Stimulated activated naive CD8-positive, alpha-beta T cell treated with anti-CD3 and anti-CD28 coated beads, Interleukin-15, Interleukin-2, amounts not matched to agents 100 U/mL and 50 U/mL, for 24 hours (primary cell): ENCODE measurements at regions not wholly inside any gene's neighbourhood (a gene's known extent, or its start where the extent isn't known, plus 50 kb on each side); places are given as distances from the start of the nearest gene placed in this dataset.
"Not testable (repeated sequence)": the region's sequence is repeated elsewhere in the genome, so short reads cannot be mapped to it uniquely, and the experiment has no call there.

ENCODE experiments used
- ATAC-seq: fragments of 150-1000 bp; cut with Tn5 transposase; one replicate; pipeline ENCODE4 v1.10.0; 2021
- DNase-seq: peaks from one replicate; pipeline ENCODE4 v3.0.0; 2021

DNA sequence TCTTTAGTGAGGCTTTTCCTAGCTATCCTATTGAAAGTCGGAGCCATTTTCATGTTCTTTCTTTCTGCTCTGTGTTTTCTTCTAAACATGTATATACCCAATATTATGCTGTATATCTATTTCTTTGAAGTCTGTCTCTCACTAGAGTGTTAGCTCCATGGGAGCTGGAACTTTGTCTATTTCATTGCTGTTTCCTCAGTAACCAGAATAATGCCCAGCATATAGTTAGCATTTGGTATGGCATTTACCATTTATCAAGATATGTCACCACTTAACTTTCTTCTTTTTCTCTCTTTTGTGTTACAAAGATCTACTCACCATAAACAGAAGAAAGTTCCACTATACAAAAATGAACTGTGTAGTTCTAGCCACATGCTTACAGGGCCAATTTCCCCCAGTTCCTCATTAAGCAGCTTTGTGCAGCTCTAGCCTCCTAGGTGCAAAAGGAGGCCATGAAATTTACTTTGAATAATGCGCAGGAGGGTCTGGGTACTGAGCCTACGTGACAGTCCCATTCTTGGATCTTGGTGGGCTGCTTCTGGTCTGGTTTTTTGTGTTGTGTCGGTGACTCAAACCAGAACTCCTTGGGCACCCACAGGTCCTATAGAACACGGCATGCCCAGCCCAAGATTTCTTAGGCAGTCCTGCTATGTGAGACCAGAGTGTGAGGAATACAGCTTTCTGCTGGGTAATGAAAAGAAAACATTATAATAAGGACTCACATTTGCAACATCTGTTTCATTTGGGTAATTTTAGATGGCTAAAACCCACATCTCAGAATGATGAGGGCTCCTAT is 302.3 kb upstream of the IGFBP7 start:
- ATAC-seq (no peak), DNase-seq (no peak)

DNA sequence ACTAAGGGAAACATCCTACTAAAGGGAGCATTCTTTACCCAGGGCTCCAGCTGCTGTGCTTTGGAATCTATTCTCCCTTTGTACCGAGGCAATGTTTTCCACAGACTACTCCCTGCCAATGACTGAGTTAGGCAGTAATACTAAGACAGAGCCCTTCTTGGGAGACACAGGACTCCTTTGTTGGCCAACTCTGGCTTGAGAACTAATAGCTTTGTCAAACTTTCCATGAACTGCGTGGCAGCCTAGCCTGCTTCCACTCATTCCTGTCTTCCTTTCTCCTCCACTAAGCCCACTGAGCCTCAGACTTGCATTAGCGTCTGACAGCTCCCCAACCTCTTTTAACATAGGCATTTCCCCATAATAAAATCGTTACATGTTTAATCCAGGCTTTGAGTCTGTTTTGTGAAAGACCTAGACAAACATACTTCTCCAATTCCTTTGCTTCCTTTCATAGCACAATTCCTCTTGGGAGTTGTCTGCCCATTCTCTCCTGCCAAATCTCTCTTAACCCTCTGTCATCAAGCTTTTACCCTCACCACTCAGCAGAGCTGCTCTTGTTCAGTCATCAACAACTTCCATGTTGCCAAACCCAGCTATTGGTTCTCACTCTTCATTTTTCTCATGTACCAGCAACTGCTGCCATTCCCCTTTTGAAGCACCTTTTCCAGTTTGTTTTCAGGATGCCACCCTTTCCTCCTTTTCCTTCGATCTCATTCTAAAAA is 300.3 kb upstream of the IGFBP7 start:
- no peak for DNase-seq
- no peak for ATAC-seq

DNA sequence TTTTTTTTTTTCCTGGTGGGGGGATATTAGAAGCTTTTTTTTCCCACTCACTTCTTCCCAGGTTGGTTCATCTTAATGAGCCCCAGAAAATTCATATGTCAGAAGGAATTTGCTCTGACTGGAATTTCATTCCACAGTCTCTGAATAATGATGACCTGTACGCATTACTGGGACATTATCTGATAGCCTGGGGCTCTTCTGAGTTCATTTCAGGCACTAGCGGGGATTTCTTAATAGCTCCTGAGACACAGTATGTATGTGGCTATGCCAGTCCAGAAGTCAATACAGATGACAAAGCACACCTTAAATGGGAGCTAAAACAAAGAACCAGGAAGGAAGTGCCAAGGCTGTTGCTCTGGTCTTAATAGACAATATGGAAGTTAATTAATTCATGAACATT is 295.2 kb upstream of the IGFBP7 start:
- DNase-seq (no peak), ATAC-seq (no peak)

DNA sequence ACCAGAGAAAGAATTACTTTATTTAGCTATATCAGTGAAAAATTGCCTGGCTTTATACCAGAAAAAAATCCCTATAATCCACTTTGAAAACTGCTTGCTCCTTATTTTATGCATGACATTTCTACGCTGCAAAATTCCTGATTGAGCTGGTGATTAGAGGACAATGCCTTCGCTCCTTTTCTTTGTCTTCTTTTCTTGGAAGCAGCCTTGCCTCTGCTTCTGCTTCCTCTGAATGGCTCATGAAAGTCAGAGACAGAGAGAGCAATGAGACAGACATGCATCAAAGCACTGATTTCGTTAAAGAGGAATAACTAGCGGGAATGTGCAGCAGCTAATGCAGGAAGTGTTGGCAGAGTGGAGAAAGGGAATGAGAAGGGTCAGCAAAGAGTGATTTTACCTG is 294.3 kb upstream of the IGFBP7 start:
- DNase-seq (no peak), ATAC-seq (no peak)

DNA sequence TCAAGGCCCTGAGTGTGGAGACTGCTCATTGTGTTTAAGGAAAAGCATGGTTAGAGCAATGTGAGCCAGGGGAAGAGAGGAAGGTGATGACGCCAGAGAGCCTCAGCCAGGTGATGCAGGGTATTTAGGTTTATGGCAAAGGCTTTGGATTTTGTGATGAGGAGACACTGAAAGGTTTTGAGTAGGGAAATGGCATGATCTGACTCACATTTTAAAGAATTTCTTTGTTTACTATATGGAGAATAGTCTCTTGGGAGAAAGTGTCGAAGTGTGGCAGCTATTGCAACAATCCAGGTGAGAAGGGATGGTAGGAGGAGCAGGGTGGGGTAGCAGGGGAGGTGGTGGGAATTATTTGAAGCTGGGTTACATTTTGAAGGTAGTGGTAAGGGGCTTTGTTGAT is 293.4 kb upstream of the IGFBP7 start:
- DNase-seq (no peak), ATAC-seq (no peak)

DNA sequence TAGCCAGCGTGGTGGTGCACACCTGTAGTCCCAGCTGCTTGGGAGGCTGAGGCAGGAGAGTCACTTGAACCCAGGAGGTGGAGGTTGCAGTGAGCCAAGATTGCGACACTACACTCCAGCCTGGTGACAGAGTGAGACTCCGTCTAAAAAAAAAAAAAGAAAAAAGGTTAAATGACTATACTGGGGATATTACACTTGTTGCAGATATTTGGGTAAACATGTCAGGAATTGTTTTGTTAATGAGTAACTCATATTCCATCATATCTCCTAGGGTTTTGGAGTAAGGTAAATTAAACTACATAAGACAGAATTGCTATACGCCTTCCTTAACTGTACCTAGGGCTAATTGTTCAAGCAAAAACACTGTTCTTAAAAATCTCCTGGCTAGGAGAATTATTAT is 291.4 kb upstream of the IGFBP7 start:
- ATAC-seq = no peak

DNA sequence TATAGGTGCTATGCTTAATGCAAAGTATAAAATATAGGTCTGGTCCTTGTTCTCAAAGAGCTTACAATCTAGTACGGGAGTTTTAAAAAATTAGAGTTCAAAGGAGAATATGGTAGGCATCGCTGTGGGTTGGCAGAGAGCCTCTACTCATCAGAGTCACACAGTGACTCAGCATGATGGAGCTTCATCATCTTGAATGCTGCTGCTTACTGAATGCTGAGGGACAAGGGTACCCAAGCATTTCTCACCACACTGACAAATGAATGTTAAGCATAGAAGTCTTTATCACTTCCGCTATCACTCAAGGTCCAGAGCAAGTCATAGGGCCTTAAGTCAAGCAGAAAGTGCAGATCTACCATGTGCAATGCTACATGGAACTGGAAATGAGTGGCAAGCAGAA is 268.6 kb upstream of the IGFBP7 start:
- ATAC-seq = no peak

More for the DNA sequence above, 291.4 kb upstream of the IGFBP7 start:
- DNase-seq = no peak

DNA sequence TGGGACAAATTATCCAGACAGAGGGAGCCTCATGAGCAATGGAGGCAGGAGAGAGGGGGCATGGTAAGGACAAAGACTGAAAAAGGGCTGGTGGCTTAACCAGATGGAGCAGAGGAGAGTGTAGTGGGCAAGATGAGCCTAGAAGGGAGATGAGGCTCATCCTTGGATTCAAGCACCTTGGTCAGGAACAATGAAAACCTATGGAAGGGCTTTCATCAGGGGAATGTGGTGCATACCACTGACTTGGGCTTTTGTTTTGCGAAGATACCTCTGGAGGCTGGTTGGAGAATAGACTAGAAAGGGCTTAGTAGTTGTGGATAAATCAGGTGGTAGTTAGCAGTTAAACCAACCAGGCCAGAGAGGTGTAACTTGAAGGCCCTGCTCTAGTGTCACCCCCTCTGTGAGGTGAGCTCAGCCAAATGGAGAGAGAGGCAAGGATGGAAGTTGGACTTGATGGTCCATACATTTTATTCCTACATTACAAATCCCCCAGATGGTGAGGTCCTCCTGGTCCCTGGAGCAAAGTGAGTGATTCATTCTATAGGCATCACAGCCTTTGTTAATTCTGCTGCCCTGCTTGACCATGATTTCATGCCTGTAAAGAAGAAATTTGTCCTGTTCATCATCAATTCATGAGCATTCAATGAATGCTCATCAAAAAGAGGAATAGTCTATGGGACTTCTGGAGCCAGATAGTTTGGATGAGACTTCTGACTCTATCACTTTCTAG is 264.8 kb upstream of the IGFBP7 start:
- no peak for ATAC-seq
- DNase-seq = no peak

More for the DNA sequence above, 268.6 kb upstream of the IGFBP7 start:
- DNase-seq = no peak

DNA sequence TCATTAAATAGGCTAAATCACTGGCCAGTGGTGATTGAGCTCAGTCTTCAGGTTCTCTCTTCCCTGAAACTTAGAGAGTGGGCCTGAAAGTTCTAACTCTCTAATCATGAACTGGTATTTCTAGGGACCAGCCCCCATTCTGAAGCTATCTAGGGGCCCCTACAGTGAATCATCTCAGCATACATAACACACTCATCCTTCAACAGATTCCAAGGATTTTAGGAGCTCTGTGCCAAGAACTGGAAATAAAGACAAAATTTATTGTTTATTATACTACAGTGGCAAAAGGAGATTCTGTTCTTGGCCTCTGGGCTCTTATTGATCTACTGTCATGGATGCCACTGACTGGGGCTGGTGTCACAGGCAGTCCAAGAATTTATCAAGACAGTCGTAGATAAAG is 263.8 kb upstream of the IGFBP7 start:
- ATAC-seq (no peak), DNase-seq (no peak)

DNA sequence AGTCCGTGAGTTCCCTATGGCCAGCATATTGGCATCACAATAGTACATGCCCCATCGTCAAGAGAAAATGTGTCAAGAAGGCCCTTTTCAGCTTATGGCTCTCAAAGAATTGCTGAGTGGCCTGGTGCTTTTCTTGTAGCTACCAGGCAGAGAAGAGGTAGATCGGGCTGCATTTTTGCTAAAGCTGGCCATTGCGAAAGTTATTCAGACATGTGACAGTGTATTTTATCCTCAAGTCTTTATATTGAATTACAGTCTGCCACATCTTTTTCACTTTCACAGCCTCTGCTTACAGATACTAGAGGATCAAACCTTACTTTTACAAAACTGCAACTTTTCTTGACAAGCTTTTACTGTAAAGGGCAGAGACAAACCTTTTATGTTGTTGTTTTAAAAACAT is 261.5 kb upstream of the IGFBP7 start:
- DNase-seq (no peak), ATAC-seq (no peak)

DNA sequence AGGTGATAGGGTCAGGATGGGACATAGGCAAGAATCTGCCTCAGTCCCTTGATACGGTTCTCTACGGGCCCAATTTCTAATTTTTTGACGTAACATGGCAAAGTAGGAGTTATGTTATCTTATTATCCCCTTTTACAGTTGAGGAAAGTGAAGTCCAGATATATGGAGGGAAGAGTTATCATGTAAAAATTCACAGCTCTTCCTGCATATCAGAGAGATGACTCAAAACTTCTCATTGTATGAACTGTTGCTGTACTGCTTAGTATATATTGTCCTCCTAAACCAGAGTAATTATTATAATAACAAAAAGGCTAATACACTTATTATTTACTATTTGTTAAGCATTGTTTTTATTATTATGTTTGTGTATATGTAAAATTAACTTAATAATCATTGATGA is 260.5 kb upstream of the IGFBP7 start:
- ATAC-seq = no peak
- no peak for DNase-seq

DNA sequence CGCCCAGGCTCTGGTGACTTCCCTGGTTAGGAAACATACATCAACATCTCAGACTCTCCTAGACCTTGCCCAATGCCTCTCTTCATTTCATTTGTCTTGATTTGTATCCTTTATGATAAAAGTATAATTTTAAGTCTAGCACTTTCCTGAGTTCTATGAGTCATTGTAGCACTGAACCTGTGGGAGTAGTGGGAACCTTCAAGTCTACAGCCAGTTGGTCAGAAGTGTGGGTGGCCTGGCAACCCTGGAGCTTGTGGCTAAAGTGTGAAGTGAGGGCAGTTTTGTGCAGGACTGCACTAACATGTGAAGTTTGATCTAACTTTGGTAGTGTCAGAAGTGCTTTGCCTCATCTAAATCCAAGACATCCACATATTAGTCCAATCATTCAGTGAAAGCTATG is 259.3 kb upstream of the IGFBP7 start:
- ATAC-seq = no peak

DNA sequence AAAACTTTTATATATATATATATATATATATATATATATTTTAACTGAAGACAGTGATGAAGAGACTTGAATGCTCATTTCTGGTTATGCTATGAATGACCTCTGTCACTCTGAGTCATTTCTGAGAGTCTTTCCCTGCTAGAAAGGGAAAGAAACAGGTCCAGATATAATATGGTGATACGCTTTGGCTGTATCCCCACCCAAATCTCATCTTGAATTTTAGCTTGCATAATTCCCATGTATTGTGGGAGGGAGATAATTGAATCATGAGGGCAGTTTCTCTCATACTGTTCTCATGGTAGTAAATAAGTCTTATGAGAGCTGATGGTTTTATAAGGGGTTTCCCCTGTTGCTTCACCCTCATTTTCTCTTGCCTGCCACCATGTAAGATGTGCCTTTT is 254.1 kb upstream of the IGFBP7 start:
- DNase-seq (no peak), ATAC-seq (no peak)

More for the DNA sequence above, 259.3 kb upstream of the IGFBP7 start:
- no peak for DNase-seq

DNA sequence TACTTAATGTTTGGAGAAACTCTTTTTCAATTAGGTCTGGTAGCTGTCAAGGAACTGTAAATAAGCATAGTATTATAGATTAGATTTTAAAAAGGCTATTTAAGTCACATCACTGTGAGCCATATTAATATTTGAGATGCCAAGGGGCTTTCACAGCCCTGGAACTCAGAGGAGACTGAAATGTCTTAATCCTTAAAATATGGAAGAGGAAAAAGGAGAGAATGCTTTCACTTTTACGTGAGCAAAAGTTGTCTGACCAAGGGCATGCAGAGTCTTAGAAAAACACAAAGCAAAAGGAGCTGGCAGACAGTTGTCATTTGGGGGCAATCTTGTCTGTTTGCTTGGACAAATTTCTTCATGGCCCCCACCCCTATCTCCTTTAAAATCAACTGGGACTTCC is 253.2 kb upstream of the IGFBP7 start:
- DNase-seq (no peak), ATAC-seq (no peak)

DNA sequence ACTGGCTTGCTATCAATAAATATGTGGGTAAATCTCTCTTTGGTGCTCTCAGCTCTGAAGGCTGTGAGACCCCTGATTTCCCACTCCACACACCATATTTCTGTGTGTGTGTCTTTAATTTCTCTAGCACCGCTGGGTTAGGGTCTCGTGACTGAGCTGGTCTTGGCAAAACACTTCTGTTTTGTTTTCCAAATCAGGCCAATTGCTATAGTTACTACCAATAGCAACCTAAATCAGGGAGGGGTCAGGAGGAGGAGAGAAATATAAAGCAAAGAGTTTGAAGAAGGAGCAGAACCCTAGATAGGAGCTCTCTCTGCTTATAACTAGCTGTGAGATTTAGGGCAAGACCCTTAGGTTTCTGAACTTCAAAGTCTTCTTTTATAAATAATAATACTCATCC is 250.5 kb upstream of the IGFBP7 start:
- no peak for ATAC-seq
- DNase-seq = no peak

DNA sequence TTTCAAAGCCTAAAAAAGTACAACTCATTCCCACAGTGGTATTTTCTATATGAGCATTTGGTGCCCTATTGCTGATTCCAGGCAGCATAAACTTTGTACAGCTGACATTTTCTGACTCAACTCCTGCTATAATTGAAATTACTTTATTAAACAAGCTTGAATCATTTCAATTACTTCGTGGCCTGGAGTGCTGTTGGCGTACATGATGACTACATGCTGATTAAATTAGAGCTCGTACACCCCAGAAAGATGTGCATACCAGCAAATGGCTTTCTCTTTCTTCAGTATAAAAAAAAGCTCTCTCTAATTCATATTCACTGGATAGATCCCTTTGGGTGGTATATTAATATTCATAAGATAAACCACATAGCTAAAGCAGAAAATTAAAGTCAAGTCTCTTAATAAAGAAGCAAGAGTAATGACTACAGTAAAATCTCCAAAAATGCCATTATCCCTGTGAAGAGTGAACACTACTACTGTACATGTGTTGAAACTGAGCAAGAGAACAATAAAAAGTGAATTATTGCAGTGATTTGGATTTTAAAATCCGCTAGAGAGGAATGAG is 245.0 kb upstream of the IGFBP7 start:
- DNase-seq (no peak), ATAC-seq (no peak)

DNA sequence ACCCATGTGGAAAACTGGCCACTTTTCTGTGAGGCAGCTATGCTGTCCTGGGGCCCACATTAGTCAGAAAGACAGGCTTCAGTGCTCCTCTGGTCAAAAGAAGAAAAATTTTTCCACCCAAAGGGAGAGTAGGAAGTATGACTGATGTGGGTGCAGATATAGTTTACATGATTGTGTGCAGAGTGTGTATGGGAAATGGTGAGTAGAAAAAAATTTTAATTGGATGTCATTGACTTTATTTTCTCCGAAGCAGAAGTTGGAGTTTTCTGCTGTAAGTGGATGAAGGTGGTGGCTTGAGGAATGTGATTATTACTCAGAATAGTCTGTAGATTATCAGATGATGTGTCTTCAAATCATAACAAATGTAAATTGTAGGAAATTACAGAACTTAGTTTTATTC is 241.5 kb upstream of the IGFBP7 start:
- ATAC-seq (no peak), DNase-seq (no peak)

DNA sequence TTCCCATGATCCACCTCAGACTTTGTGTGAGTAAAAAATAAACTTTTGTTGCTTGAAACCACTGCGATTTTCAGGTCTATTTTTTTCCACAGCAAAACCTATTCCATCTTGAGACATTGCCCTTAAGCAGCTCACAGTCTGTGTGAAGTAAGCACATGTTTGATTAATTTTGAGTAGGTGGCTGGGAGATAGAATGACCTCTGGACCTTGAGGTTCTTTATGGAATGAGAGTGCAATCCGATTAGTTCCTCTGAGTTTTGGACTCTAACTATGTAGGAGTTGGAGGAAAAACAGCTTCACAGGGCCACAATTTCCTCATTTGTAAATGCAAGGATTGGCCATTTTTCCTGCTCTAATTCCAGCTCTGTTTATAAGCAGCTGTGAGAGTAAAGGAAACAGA is 234.1 kb upstream of the IGFBP7 start:
- no peak for ATAC-seq
- no peak for DNase-seq

DNA sequence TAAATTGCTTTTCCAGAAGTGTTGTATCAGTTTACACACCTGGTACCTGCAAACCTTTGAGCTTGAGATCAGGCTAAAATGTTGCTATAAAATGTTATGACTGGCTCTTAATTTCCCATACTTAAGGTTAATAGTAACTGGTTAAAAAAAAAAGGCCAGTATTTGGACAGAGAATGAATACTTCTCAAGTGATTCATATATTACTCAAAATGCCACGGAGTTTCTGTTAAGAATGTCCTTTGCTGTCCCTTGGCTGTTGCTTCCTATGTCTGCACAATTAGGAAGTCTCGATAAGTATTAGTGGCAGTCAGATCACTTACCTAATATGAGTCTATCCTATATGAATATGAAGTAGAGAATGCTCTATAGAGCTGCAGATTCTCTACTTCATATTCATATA is 232.2 kb upstream of the IGFBP7 start:
- DNase-seq (no peak), ATAC-seq (no peak)

DNA sequence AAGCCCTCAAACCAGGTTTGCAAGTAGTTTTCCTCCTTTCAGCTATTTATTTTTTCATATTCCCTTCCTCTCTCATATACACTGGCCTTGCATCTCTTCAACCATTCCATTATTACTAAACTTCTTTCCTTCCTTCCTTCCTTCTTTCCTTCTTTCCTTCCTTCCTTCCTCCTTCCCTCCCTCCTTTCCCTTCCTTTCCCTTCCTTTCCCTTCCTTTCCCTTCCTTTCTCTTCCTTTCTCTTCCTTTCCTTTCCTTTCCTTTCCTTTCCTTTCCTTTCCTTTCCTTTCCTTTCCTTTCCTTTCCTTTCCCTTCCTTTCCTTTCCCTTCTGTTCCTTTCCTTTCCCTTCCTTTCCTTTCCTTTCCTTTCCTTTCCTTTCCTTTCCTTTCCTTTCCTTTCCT is 228.7 kb upstream of the IGFBP7 start:
- ATAC-seq, DNase-seq: not testable (repeated sequence)

DNA sequence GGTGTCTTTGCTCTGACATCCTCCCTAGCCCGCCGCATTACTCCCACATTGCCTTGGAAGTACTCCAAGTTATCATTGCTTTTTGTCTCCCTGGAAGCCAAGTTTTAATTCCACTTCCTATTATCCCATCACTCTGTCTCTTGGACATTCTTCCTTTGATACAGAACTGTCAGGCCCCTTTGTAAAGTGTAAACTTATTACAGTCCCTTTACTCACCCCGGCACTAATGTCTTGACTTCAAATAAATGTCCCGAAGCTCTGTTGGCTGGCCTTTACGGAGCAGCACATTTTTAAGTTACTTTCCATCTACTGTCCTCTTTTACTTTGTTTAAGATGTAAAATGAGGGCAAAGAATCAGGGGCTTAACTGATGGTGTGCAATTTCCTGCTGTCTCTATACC is 223.5 kb upstream of the IGFBP7 start:
- no peak for DNase-seq
- ATAC-seq = no peak

DNA sequence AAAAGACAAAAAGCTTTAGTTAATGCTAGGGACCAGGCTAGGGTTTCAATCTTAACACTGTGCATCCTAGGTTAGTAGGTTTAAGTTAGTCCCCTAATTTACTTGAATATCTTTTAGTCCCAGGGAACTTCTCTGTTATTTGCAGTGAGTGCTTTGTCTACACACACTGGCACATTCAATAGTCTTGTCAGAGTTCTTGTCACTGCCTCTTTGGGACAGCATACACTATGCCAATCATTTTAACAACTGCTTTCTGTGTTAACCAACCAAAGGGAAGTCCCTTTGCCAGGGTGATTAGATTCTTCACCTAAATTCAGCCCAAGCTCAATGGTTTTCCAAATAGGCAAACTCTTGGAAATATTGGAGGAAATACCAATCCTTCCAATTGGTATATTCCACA is 221.8 kb upstream of the IGFBP7 start:
- DNase-seq = no peak
- no peak for ATAC-seq

DNA sequence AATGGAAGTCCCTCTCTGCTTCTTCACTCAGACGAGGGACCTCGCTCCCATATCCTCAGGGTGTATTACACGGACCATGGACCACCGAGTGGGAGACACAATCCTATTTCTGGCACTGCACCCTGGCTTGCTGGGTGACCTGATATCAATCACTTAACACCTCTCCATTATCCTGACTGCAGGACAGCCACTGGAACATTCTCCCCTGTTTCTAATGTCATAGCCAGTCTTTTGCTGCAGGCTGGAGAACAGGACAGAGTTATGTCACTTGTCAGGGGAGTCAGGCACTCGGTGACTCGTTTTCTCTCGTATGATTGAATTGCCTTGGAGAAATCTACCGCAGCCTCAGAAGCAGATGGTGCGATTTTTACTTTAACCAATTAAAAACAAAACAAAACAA is 219.1 kb upstream of the IGFBP7 start:
- no peak for DNase-seq
- no peak for ATAC-seq
